Activated T-helper 1 cell treated with anti-CD3 and anti-CD28 coated beads, Interleukin-12 subunit alpha, Interleukin-12 subunit beta, Interleukin-2, Interleukin-4 antibody, amounts not matched to agents 30 ng/mL and 10 ng/mL and 1 ng/mL, durations not matched to agents 14 hours and 24 hours and 36 hours (primary cell): ENCODE measurements at regions not wholly inside any gene's neighbourhood (a gene's known extent, or its start where the extent isn't known, plus 50 kb on each side); places are given as distances from the start of the nearest gene placed in this dataset.
"Not testable (repeated sequence)": the region's sequence is repeated elsewhere in the genome, so short reads cannot be mapped to it uniquely, and the experiment has no call there.

Source experiments
- DNase-seq: peaks from one replicate; pipeline ENCODE4 v3.0.0; 2021; ENCODE audit warnings: low spot score
- H3K27ac Mint-ChIP-seq: one replicate; pipeline ENCODE4 v1.8.0; 2021; ENCODE audit warnings: mild to moderate bottlenecking, mixed read lengths
- H3K27me3 Mint-ChIP-seq: one replicate; pipeline ENCODE4 v1.8.0; 2022; ENCODE audit warnings: mild to moderate bottlenecking, moderate library complexity, mixed read lengths; ENCODE audit not compliant: insufficient read depth
- H3K36me3 Mint-ChIP-seq: one replicate; pipeline ENCODE4 v1.8.0; 2021; ENCODE audit warnings: low read depth, mixed read lengths
- H3K4me1 Mint-ChIP-seq: one replicate; pipeline ENCODE4 v1.8.0; 2021; ENCODE audit warnings: low read depth, mixed read lengths
- H3K4me3 Mint-ChIP-seq: one replicate; pipeline ENCODE4 v1.8.0; 2021; ENCODE audit warnings: mild to moderate bottlenecking, moderate library complexity, mixed read lengths
- H3K9me3 Mint-ChIP-seq: one replicate; pipeline ENCODE4 v1.8.0; 2021; ENCODE audit warnings: mixed read lengths
- intact Hi-C: fragments of 100-400 bp; cut with micrococcal nuclease; formaldehyde crosslinking; loops from one replicate; pipeline ENCODE4 v1.15.1; 2024

DNA sequence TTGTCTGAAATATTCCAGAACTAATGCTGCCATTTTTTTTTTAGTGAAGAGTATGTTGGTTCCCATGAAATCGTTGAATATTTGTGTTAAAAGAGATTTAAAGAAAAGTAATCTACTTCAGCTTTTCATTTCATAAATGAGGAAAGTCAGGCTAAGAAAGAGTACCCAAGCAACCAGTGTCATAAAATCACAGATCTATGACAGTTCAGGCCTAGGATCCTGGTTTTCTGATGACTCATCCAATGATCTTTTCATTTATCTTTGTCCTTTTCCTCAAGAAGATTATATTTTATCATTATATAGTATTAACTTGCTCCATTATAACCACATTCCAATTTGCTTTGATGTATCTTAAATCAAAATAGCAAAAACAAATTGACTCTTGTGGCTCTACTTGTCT lies 139.4 kb upstream of the HCCS start:
- Mint-ChIP-seq H3K27me3 (no peaks in the 10 kb centered on the region), H3K36me3 (no peaks in the 10 kb centered on the region), H3K4me3 (no peak overlapping the region), H3K9me3 (peaks cover 9% of the 10 kb centered on the region), H3K4me1 (no peaks in the 10 kb centered on the region), H3K27ac (no peak overlapping the region)
- no peak for DNase-seq
- intact Hi-C loops: no loop called here

DNA sequence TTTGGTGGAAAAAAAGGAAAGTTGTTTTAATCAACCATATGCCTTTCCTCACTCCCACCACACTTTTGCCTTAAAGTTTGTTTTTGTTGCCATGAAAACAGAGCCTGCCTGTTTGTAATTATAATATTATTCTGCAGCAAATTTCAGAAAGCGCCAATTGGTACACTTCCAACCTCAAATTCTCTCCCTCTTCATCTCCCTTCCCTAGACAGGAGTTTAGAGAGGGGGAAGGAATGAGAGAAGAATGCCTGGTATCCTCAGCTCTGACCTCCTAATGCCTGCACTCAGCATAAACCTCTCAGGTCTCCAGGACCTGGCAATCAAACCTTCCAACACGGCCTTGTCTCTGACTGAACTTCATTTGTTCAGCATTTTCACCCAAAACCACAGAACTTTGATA lies 138.4 kb upstream of the HCCS start:
- Mint-ChIP-seq H3K4me1 (no peaks in the 10 kb centered on the region), H3K9me3 (peaks cover 9% of the 10 kb centered on the region), H3K27ac (no peak overlapping the region), H3K27me3 (no peaks in the 10 kb centered on the region), H3K36me3 (no peaks in the 10 kb centered on the region), H3K4me3 (no peak overlapping the region)
- no peak for DNase-seq
- intact Hi-C loops: no loop called here

DNA sequence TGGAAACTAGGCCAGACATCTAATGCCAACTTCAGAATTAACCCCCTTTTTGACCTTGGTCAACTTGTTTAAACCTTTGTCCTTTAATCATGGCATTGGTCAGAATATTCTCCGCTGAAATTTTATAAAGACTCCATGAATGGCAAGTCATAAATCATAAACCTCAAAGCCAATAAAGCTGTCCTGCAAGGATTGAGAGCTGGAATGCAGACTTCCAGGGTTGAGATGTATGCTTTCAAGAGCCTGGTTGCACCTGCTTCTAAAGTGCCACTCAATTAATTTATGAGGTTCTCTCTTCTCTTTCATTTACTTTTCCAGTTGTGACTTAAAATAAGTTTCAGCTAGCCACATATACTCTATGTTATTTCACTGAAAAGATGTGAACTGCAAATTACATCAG lies 136.2 kb upstream of the HCCS start:
- Mint-ChIP-seq H3K4me3 (no peak overlapping the region), H3K4me1 (no peaks in the 10 kb centered on the region), H3K9me3 (peaks cover 11% of the 10 kb centered on the region), H3K36me3 (no peaks in the 10 kb centered on the region), H3K27me3 (no peaks in the 10 kb centered on the region), H3K27ac (no peak overlapping the region)
- intact Hi-C loops: no loop called here
- DNase-seq: no peak

DNA sequence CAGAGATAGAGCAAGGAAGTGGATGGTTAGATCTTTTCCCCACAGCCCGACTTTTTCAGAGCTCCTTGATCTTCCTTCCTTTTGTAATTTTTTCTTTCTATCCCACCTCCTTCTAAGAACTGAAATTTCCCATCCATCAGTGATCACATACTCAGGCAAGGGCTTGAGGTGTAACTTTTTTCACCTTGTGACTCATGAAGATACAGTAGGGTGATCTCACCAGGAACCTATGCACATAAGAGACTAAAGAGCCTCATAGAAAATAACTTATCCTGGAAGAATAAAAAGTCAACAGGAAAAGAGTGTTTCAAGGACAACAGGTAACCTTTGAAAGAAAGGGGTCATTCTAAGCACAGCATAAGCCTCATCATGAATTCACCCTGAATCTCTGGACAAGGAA lies 131.2 kb upstream of the HCCS start:
- no peak for DNase-seq
- Mint-ChIP-seq H3K4me3 (no peak overlapping the region), H3K36me3 (no peaks in the 10 kb centered on the region), H3K9me3 (peaks cover 6% of the 10 kb centered on the region), H3K4me1 (no peaks in the 10 kb centered on the region), H3K27me3 (no peaks in the 10 kb centered on the region), H3K27ac (no peak overlapping the region)
- intact Hi-C loops: no loop called here

DNA sequence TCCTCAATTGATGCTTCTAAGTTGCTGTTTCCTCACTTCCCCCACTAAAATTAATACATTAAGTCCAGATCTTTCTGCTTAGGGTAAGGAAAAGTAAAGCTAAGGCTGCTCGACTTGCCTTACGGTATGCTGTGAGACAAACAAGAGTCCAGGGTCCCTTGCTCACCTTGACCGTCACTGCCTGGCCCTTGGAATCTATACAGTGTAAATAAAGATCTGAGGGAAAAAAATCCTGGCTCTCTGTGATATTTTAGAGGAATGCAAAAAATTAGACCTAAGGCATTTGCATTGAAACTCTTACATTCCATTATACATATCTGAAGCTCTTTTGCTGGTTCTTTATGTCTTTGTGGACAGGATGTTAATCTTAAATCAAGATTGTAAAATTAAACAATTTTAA lies 129.6 kb upstream of the HCCS start:
- H3K4me3 Mint-ChIP-seq: no peak overlapping the region
- no peaks in the 10 kb centered on the region for H3K27me3 Mint-ChIP-seq
- H3K36me3 Mint-ChIP-seq: no peaks in the 10 kb centered on the region
- H3K27ac Mint-ChIP-seq: no peak overlapping the region
- no peak for DNase-seq
- H3K4me1 Mint-ChIP-seq: no peaks in the 10 kb centered on the region
- intact Hi-C loops: no loop called here
- H3K9me3 Mint-ChIP-seq: peaks cover 6% of the 10 kb centered on the region

DNA sequence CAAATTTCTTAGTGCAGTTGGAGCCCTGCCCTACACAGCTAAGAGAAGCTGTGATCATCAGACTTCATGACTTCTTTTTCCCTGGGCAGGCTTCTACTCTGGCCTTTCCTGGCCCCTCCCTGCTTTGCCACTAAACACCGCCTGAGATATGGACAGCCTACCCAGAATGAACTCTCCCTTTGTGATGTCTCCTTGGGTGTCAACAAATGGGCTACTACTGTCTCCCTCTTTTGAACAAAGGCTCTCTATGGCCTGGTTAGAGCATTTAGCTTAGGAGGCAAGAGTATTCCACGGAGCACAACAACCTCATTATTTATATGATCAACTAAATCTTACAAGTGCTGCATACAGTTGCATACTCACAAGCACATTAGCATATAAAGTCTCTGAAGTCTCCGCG lies 127.6 kb upstream of the HCCS start:
- Mint-ChIP-seq H3K27ac (no peak overlapping the region), H3K36me3 (no peaks in the 10 kb centered on the region), H3K9me3 (peaks cover 2% of the 10 kb centered on the region), H3K27me3 (no peaks in the 10 kb centered on the region), H3K4me1 (no peaks in the 10 kb centered on the region), H3K4me3 (no peak overlapping the region)
- intact Hi-C loops: no loop called here
- DNase-seq: no peak

DNA sequence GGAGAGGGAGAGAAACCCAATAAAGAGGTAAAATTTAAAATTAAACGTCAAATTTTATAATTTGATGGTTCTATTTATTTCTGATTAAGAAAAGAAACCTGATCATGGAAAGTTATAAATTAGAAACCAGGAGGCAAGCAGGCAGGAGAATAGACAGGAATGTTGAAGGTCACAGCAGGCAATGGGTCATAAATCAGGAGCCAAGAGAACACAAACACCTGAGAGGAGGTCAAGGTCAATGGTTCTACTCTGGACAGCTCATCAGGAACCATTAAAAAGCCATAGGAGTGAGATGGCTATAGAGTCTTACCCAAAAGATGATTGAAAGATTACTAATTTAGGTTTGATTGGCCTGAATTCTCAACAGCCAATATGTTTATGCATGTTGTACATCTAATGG lies 126.9 kb upstream of the HCCS start:
- no peak for DNase-seq
- no peak overlapping the region for H3K27ac Mint-ChIP-seq
- no peak overlapping the region for H3K4me3 Mint-ChIP-seq
- no peaks in the 10 kb centered on the region for H3K4me1 Mint-ChIP-seq
- no peaks in the 10 kb centered on the region for H3K9me3 Mint-ChIP-seq
- H3K36me3 Mint-ChIP-seq: no peaks in the 10 kb centered on the region
- H3K27me3 Mint-ChIP-seq: no peaks in the 10 kb centered on the region
- intact Hi-C loops: no loop called here

DNA sequence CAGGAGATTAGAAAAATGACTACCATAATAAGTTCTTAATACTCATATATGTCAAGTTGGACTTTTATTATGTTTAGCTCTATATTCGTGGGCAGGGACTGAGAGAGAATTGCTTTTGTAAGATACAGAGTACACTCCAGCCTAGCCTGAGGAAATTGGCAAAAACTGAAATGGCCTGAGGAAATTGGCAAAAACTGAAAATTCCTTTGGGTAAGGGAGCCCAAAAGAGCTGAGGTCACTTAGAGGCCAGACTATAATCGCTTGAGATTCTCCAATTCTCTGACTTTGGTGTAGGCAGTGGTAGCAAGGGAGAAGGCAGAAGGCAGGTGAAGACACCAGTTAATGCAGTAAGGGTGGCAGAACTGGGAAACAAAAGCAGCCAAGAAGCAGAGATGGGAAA lies 124.5 kb upstream of the HCCS start:
- Mint-ChIP-seq H3K4me1 (no peaks in the 10 kb centered on the region), H3K4me3 (no peak overlapping the region), H3K9me3 (no peaks in the 10 kb centered on the region), H3K27ac (no peak overlapping the region), H3K36me3 (no peaks in the 10 kb centered on the region), H3K27me3 (no peaks in the 10 kb centered on the region)
- intact Hi-C loops: no loop called here
- DNase-seq: no peak

DNA sequence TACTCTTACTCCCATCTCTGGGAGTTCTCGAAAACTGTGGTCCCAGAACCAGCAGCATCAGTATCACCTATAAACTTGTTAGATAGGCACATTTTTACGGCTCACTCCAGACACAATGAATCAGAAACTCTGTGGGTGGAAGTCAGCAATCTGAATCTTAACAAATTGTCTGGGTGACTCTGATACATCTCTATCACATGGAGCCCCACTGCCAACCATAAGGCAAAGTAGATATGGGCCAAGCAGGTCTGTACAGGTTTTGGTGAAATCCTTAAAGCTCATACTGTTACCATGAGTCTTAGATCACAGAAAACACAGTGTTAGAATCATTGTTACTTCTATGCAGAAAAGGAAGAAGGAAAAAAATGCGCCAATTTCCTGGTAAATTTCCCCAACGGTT lies 122.5 kb upstream of the HCCS start:
- Mint-ChIP-seq H3K27me3 (no peaks in the 10 kb centered on the region), H3K36me3 (no peaks in the 10 kb centered on the region), H3K9me3 (no peaks in the 10 kb centered on the region), H3K27ac (no peak overlapping the region), H3K4me3 (no peak overlapping the region), H3K4me1 (no peaks in the 10 kb centered on the region)
- intact Hi-C loops: no loop called here
- DNase-seq: no peak

DNA sequence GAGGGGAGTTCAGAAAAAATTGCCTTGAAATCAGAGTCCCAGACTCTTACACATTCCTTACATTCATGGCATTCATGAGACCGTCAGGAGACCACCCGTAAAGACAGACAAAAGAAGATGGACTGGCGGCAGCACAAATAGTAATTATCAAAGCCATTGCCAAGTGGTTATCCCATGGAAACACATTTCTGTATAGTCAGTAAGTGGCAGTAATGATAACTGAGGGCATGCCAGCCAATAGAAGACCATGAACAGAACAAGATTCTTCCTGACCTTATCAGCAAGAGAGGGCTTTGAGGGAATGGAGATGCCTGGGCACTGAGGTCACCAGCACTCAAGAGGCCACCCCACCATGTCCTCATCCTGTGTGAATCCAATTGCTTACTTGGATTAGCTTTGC lies 121.7 kb upstream of the HCCS start:
- Mint-ChIP-seq H3K36me3 (no peaks in the 10 kb centered on the region), H3K27me3 (no peaks in the 10 kb centered on the region), H3K27ac (no peak overlapping the region), H3K4me1 (no peaks in the 10 kb centered on the region), H3K9me3 (no peaks in the 10 kb centered on the region), H3K4me3 (no peak overlapping the region)
- intact Hi-C loops: no loop called here
- no peak for DNase-seq

DNA sequence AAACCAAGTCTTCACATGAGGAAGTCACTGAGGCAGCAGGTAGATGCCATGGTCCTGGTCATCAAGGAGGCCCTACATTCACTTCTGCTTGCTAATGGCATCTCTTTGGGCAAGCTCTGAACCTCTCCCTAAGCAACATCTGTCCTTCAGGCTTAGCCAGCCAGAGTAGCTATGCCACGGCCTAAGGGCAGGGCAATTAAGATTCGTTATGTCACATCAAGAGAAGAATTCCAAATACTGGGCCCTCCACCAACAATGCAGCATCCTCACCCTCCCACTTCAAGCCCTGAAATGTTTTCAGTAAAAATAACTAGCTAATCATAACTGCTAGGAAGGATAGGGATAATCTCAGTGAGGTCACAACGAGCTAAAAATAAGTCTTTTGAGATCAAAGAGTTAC lies 120.7 kb upstream of the HCCS start:
- Mint-ChIP-seq H3K4me1 (no peaks in the 10 kb centered on the region), H3K27me3 (no peaks in the 10 kb centered on the region), H3K4me3 (no peak overlapping the region), H3K36me3 (no peaks in the 10 kb centered on the region), H3K9me3 (no peaks in the 10 kb centered on the region), H3K27ac (no peak overlapping the region)
- DNase-seq: no peak
- intact Hi-C loops: no loop called here

DNA sequence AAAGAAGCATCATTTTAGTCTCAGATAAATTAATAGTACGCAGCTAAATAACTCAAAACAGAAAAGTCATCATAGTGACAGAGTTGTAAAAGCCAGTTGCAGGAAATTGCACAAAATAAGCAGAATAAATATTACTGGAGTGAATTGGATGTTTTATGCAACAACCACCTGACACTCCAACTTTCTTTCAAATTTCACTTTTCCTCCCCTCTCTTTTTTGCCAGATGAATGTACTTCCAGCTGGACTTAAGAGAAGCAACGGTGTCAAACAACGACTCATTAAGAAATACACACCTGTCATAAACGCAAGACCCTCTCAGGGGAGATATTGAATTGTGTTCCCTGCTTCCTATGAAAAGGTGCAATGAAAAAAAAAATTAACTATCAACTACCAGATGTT lies 120.2 kb upstream of the HCCS start:
- Mint-ChIP-seq H3K4me3 (no peak overlapping the region), H3K27ac (no peak overlapping the region), H3K9me3 (no peaks in the 10 kb centered on the region)

DNA sequence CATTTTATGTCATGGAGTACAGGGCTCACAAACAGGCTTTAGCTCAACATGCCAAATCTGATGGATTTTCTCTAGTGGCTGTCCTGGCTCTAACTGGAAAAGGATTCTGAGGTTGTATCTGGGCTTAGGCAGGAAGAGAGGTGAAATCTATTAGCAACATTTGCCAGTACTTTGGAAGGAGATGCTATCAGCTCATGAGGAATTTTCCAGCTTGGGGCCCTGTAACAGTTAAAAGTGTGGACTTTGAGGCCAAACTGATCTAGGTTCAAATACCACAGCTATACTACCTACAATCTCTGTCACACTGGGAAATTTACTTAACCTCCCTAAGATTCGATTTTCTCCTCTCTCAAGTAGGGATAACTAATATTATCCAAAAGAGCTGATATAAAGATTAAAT lies 119.0 kb upstream of the HCCS start:
- intact Hi-C loops: no loop called here
- no peak overlapping the region for H3K4me3 Mint-ChIP-seq
- DNase-seq: no peak
- H3K36me3 Mint-ChIP-seq: no peaks in the 10 kb centered on the region
- no peaks in the 10 kb centered on the region for H3K27me3 Mint-ChIP-seq
- H3K4me1 Mint-ChIP-seq: no peaks in the 10 kb centered on the region
- H3K9me3 Mint-ChIP-seq: no peaks in the 10 kb centered on the region
- no peak overlapping the region for H3K27ac Mint-ChIP-seq

More for the DNA sequence above, 120.2 kb upstream of the HCCS start:
- Mint-ChIP-seq H3K36me3 (no peaks in the 10 kb centered on the region), H3K4me1 (no peaks in the 10 kb centered on the region), H3K27me3 (no peaks in the 10 kb centered on the region)
- intact Hi-C loops: no loop called here
- no peak for DNase-seq

DNA sequence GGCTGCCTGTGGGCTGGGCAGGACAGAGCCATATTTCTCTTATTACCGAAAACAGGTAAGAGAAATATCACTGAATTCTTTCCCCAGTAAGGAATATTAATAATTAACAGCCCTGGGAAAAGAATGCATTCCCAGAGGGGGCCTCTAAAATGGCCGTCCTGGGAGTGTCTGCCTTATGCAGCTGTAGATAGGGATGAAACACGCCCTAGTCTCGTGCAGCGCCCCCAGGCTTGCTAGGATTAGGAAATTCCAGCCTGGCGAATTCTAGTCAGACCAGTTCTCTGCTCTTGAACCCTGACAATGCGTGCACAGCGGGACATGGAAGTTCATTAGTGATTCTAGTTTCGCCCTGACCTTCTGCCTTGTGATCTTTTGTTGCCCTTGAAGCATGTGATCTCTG lies 104.1 kb upstream of the HCCS start:
- DNase-seq, H3K4me1 Mint-ChIP-seq, intact Hi-C loops, H3K27ac Mint-ChIP-seq, H3K27me3 Mint-ChIP-seq, H3K4me3 Mint-ChIP-seq, H3K9me3 Mint-ChIP-seq, H3K36me3 Mint-ChIP-seq: not testable (repeated sequence)
